ENCODE measurements at regions not wholly inside any gene's neighbourhood (a gene's known extent, or its start where the extent isn't known, plus 50 kb on each side); places are given as distances from the start of the nearest gene placed in this dataset.

GRCh38 chr3:106687905-106688304 is 689.3 kb upstream of the CCDC54 start:
- Histone ChIP-seq H3K4me1 (no peaks in the 10 kb centered on the region), H3K4me3 (replicated peaks in 1 of 3) (no peak overlapping the region), H3K27ac (no peak overlapping the region), H3K36me3 (no peaks in the 10 kb centered on the region), H3K9me3 (no peaks in the 10 kb centered on the region), H3K27me3 (no peaks in the 10 kb centered on the region)
- no peak for TF ChIP-seq POLR2A (IDR thresholded peaks at IDR 0.05)
- no peak for TF ChIP-seq CTCF (IDR thresholded peaks at IDR 0.05)
- no peak for DNase-seq
- intact Hi-C loops (cut with DNase I), result no loop called here
- WGBS, 2 donors, result 89 to 91% methylated on average over 3 of the region's 3 CpGs

GRCh38 chr3:106688464-106688863 is 688.8 kb upstream of the CCDC54 start:
- Histone ChIP-seq H3K4me3 (replicated peaks in 1 of 3) (no peak overlapping the region), H3K4me1 (no peaks in the 10 kb centered on the region), H3K36me3 (no peaks in the 10 kb centered on the region), H3K27ac (no peak overlapping the region), H3K9me3 (no peaks in the 10 kb centered on the region), H3K27me3 (no peaks in the 10 kb centered on the region)
- DNase-seq, result no peak
- 35 to 36% methylated on average over 2 of the region's 2 CpGs for WGBS, 2 donors
- intact Hi-C loops (cut with DNase I), result no loop called here
- TF ChIP-seq CTCF (IDR thresholded peaks at IDR 0.05), result no peak
- TF ChIP-seq POLR2A (IDR thresholded peaks at IDR 0.05), result no peak

GRCh38 chr3:106691476-106691875 is 685.8 kb upstream of the CCDC54 start:
- no peak for TF ChIP-seq POLR2A (IDR thresholded peaks at IDR 0.05)
- no peak for TF ChIP-seq CTCF (IDR thresholded peaks at IDR 0.05)
- no peaks in the 10 kb centered on the region for H3K4me1 ChIP-seq
- H3K4me3 ChIP-seq (replicated peaks in 1 of 3), result no peak overlapping the region
- intact Hi-C loops (cut with DNase I), result no loop called here
- no peaks in the 10 kb centered on the region for H3K9me3 ChIP-seq
- WGBS, 2 donors, result 83 to 84% methylated on average over 4 of the region's 4 CpGs
- no peak for DNase-seq
- no peaks in the 10 kb centered on the region for H3K36me3 ChIP-seq
- no peaks in the 10 kb centered on the region for H3K27me3 ChIP-seq
- H3K27ac ChIP-seq, result no peak overlapping the region

- no peaks in the 10 kb centered on the region for H3K9me3 ChIP-seq
- DNase-seq, result no peak
- no peak overlapping the region for H3K4me3 ChIP-seq (replicated peaks in 1 of 3)
- no peaks in the 10 kb centered on the region for H3K4me1 ChIP-seq
- no peak overlapping the region for H3K27ac ChIP-seq
- TF ChIP-seq CTCF (IDR thresholded peaks at IDR 0.05) (no peak), POLR2A (IDR thresholded peaks at IDR 0.05) (no peak)
- no peaks in the 10 kb centered on the region for H3K27me3 ChIP-seq
- no peaks in the 10 kb centered on the region for H3K36me3 ChIP-seq
- WGBS, 2 donors, result 91 to 96% methylated on average over 3 of the region's 3 CpGs
- intact Hi-C loops (cut with DNase I), result no loop called here
Measured at GRCh38 chr3:106692624-106693023, 684.6 kb upstream of the CCDC54 start.

- Histone ChIP-seq H3K27me3 (no peaks in the 10 kb centered on the region), H3K36me3 (no peaks in the 10 kb centered on the region), H3K4me1 (no peaks in the 10 kb centered on the region), H3K27ac (no peak overlapping the region), H3K4me3 (replicated peaks in 1 of 3) (no peak overlapping the region), H3K9me3 (no peaks in the 10 kb centered on the region)
- WGBS, 2 donors, result 51 to 58% methylated on average over 5 of the region's 5 CpGs
- TF ChIP-seq CTCF (IDR thresholded peaks at IDR 0.05) (no peak), POLR2A (IDR thresholded peaks at IDR 0.05) (no peak)
- no peak for DNase-seq
- intact Hi-C loops (cut with DNase I), result no loop called here
Measured at GRCh38 chr3:106699122-106699521, 678.1 kb upstream of the CCDC54 start.
